ENCODE measurements at regions not wholly inside any gene's neighbourhood (a gene's known extent, or its start where the extent isn't known, plus 50 kb on each side); places are given as distances from the start of the nearest gene placed in this dataset.

DNA sequence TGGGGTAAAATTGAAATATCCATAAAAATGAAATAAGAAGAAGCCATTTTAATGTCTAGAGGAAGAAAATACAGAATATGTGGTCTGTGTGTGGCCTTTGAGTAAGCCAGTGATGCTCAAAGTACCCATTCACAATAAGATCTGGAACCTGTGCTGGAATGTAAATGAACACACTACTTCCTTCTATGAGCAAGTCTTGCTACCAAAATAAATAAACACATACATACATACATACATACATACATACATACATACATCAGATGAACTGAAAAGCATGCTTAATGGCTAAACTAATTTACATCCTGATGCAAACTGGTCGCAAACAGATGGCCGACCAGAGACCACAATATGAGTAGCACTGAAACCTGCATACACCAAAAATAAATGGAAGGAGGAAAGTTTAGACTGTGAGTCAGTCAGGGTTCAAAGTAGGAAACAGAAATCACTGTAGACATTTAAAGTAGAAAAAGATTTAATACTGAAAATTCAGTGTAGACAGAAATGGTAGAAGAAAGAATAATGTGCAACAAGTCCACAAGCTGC, 317.6 kb downstream of the CAAP1 start:
- TF ChIP-seq, protein P1, sequence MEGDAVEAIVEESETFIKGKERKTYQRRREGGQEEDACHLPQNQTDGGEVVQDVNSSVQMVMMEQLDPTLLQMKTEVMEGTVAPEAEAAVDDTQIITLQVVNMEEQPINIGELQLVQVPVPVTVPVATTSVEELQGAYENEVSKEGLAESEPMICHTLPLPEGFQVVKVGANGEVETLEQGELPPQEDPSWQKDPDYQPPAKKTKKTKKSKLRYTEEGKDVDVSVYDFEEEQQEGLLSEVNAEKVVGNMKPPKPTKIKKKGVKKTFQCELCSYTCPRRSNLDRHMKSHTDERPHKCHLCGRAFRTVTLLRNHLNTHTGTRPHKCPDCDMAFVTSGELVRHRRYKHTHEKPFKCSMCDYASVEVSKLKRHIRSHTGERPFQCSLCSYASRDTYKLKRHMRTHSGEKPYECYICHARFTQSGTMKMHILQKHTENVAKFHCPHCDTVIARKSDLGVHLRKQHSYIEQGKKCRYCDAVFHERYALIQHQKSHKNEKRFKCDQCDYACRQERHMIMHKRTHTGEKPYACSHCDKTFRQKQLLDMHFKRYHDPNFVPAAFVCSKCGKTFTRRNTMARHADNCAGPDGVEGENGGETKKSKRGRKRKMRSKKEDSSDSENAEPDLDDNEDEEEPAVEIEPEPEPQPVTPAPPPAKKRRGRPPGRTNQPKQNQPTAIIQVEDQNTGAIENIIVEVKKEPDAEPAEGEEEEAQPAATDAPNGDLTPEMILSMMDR (IDR thresholded peaks at IDR 0.05) = no peak
- Histone ChIP-seq H3K4me3 (no peak overlapping the region), H3K27ac (no peak overlapping the region), H3K36me3 (ENCODE audit: insufficient read depth in 1 of 2, low read depth in 1 of 2) (no peaks in the 10 kb centered on the region), H3K27me3 (ENCODE audit: insufficient read depth in 3 of 3, low read length in 2 of 3) (no peaks in the 10 kb centered on the region), H3K9me3 (no peaks in the 10 kb centered on the region), H3K4me1 (no peaks in the 10 kb centered on the region)
- 93 to 97% (median 94%) methylated on average over 2 of the region's 2 CpGs for WGBS, 3 donors
- no peak for DNase-seq
- no peak for ATAC-seq
- intact Hi-C loops (cut with DNase I) = no loop called here

DNA sequence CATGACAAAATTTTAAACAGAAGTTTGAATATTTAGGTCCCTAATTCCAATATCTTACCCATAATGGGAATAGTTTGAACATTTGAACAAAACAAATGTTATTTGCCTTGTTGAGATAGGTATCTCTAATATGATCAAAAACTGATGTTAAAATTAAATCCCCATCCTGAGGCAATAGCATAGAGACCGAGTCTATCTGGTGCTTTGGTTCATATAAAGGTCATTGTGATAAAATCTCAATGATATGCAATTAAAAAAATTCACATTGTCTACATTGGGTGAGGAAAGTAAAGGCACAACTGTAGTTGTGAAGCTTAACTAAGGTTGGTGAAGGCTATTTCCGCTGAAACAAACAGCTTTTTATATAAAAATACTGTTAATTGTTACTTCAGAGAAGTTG, 318.3 kb downstream of the CAAP1 start:
- Histone ChIP-seq H3K27me3 (ENCODE audit: insufficient read depth in 3 of 3, low read length in 2 of 3) (no peaks in the 10 kb centered on the region), H3K4me3 (no peak overlapping the region), H3K27ac (no peak overlapping the region), H3K36me3 (ENCODE audit: insufficient read depth in 1 of 2, low read depth in 1 of 2) (no peaks in the 10 kb centered on the region), H3K4me1 (no peaks in the 10 kb centered on the region), H3K9me3 (no peaks in the 10 kb centered on the region)
- intact Hi-C loops (cut with DNase I) = no loop called here
- ATAC-seq (no peak), DNase-seq (no peak)
- TF ChIP-seq, protein P1 (IDR thresholded peaks at IDR 0.05) = no peak
- 75 to 78% (median 77%) methylated on average over 2 of the region's 2 CpGs for WGBS, 3 donors

DNA sequence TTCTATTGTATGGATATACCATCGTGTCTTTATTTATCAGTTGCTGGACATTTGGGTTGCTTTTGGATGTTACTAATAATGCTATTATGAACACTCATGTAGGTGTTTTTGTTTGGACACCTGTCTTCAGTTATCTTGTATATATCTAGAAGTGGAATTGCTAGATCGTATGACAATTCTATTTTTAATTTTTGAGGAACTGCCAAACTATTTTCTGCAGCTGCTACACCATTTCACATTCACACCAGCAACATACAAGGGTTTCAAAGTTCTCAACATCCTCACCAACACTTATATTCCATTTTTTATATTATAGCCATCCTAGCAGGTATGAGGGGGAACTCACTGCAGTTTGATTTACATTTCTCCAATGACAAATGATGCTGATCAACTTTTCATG, 324.6 kb downstream of the CAAP1 start:
- Histone ChIP-seq H3K9me3 (no peaks in the 10 kb centered on the region), H3K4me3 (no peak overlapping the region), H3K27ac (no peak overlapping the region), H3K4me1 (no peaks in the 10 kb centered on the region), H3K27me3 (ENCODE audit: insufficient read depth in 3 of 3, low read length in 2 of 3) (no peaks in the 10 kb centered on the region), H3K36me3 (ENCODE audit: insufficient read depth in 1 of 2, low read depth in 1 of 2) (no peaks in the 10 kb centered on the region)
- DNase-seq (no peak), ATAC-seq (no peak)
- TF ChIP-seq, protein P1 (IDR thresholded peaks at IDR 0.05) = no peak
- intact Hi-C loops (cut with DNase I) = no loop called here
- WGBS, 3 donors = 36 to 44% (median 39%) methylated on average over 2 of the region's 2 CpGs

DNA sequence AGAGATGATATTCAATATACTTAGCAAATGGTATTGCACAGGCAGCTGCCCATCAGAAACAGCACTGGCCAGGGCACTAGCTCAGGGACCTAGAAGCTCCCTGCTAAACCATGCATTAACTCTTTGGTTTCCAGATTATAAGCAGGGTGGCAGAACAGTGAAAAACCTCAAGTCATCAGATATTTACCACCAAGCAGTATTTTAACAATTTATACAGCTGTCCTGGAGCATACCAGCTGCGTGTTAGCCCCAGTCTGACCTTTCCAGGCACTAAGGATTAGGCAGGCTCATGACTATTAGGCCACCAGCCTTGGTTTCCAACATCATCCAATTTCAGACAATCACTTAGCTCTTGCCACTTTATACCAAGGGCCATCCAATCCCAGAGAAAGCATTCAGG, 326.5 kb downstream of the CAAP1 start:
- no peaks in the 10 kb centered on the region for H3K4me1 ChIP-seq
- DNase-seq (no peak), ATAC-seq (no peak)
- H3K36me3 ChIP-seq (ENCODE audit: insufficient read depth in 1 of 2, low read depth in 1 of 2) = no peaks in the 10 kb centered on the region
- H3K27me3 ChIP-seq (ENCODE audit: insufficient read depth in 3 of 3, low read length in 2 of 3) = no peaks in the 10 kb centered on the region
- intact Hi-C loops (cut with DNase I) = no loop called here
- TF ChIP-seq, protein P1 (IDR thresholded peaks at IDR 0.05) = no peak
- H3K27ac ChIP-seq = no peak overlapping the region
- H3K4me3 ChIP-seq = no peak overlapping the region
- no peaks in the 10 kb centered on the region for H3K9me3 ChIP-seq
- 22 to 30% (median 24%) methylated on average over 1 of the region's 1 CpG for WGBS, 3 donors

DNA sequence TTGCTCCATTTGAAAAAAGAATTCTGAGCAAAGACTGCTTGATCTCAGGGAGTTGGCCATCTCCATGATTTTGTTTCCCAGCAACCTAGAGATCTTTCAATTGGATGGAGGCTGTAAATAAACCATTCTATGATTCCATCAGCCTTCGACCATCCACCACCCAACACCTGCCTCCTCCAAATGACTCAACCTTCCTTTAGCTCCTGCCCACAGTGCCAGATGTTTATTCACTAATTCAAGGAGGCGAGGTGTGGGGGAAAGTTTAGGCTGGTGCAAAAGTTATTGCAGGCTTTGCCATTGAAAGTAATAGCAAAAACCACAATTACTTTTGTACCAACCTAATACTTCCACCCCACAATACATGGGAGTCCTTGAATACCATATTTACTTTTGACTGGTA, 327.5 kb downstream of the CAAP1 start:
- H3K4me1 ChIP-seq = no peaks in the 10 kb centered on the region
- WGBS, 3 donors = 58 to 61% (median 60%) methylated on average over 2 of the region's 2 CpGs
- no peaks in the 10 kb centered on the region for H3K9me3 ChIP-seq
- intact Hi-C loops (cut with DNase I) = no loop called here
- no peaks in the 10 kb centered on the region for H3K27me3 ChIP-seq (ENCODE audit: insufficient read depth in 3 of 3, low read length in 2 of 3)
- no peaks in the 10 kb centered on the region for H3K36me3 ChIP-seq (ENCODE audit: insufficient read depth in 1 of 2, low read depth in 1 of 2)
- no peak overlapping the region for H3K4me3 ChIP-seq
- no peak overlapping the region for H3K27ac ChIP-seq
- no peak for ATAC-seq
- no peak for DNase-seq
- TF ChIP-seq, protein P1 (IDR thresholded peaks at IDR 0.05) = no peak

All from psoas muscle (tissue), 7 donors.